Omental fat pad (tissue), 3 donors: ENCODE measurements at regions not wholly inside any gene's neighbourhood (a gene's known extent, or its start where the extent isn't known, plus 50 kb on each side); places are given as distances from the start of the nearest gene placed in this dataset.

Source experiments
- ATAC-seq: fragments of 150-250 bp; one replicate; pipeline ENCODE4 v1.9.1; 2016; ENCODE audit warnings: mild to moderate bottlenecking, moderate library complexity; ENCODE audit not compliant: low FRiP score
- DNase-seq: peaks from one replicate; pipeline ENCODE4 v3.0.0-alpha.2; 2019; ENCODE audit warnings: low spot score
- CTCF ChIP-seq, 3 donors: fragments of 450-650 bp; IDR thresholded peaks; one replicate each; pipeline ENCODE4 v1.5.1; 2016 to 2017; ENCODE audit warnings: antibody characterized with exemption in 3 of 3, mild to moderate bottlenecking in 3 of 3, moderate library complexity in 2 of 3

GRCh38 chr5:154547551-154547950 is 69.5 kb upstream of the HAND1 start:
- no peak for DNase-seq
- ATAC-seq: no peak
- no peak for TF ChIP-seq CTCF (IDR thresholded peaks at IDR 0.05)

- no peak for TF ChIP-seq CTCF (IDR thresholded peaks at IDR 0.05)
These were observed 68.7 kb upstream of the HAND1 start for GRCh38 chr5:154546719-154547118.

GRCh38 chr5:154544646-154545045 is 66.6 kb upstream of the HAND1 start:
- no peak for ATAC-seq
- no peak for DNase-seq
- no peak for TF ChIP-seq CTCF (IDR thresholded peaks at IDR 0.05)

More at GRCh38 chr5:154546719-154547118, 68.7 kb upstream of the HAND1 start:
- no peak for ATAC-seq
- DNase-seq: no peak

- TF ChIP-seq CTCF (IDR thresholded peaks at IDR 0.05): no peak
- DNase-seq: no peak
- ATAC-seq: no peak
These were observed 65.4 kb upstream of the HAND1 start for GRCh38 chr5:154543380-154543779.

- no peak for ATAC-seq
- no peak for TF ChIP-seq CTCF (IDR thresholded peaks at IDR 0.05)
- DNase-seq: no peak
These were observed 64.6 kb upstream of the HAND1 start for GRCh38 chr5:154542581-154542980.

GRCh38 chr5:154542000-154542399 is 64.0 kb upstream of the HAND1 start:
- no peak for TF ChIP-seq CTCF (IDR thresholded peaks at IDR 0.05)
- no peak for ATAC-seq
- no peak for DNase-seq

- no peak for TF ChIP-seq CTCF (IDR thresholded peaks at IDR 0.05)
- ATAC-seq: no peak
- no peak for DNase-seq
These were observed 63.5 kb upstream of the HAND1 start for GRCh38 chr5:154541553-154541952.
